Peyer's patch (tissue), 4 donors: ENCODE measurements at regions not wholly inside any gene's neighbourhood (a gene's known extent, or its start where the extent isn't known, plus 50 kb on each side); places are given as distances from the start of the nearest gene placed in this dataset.
"Not testable (repeated sequence)": the region's sequence is repeated elsewhere in the genome, so short reads cannot be mapped to it uniquely, and the experiment has no call there.

Experiments
- CTCF ChIP-seq, 6 experiments: fragments of 450-650 bp in 4 of 6; fragments of 200-600 bp in 2 of 6; sonication (generic) in 1 of 6; IDR thresholded peaks; one replicate each; pipeline ENCODE4 v1.5.1; 2017 to 2019; ENCODE audit warnings: antibody characterized with exemption in 6 of 6, mild to moderate bottlenecking in 3 of 6, moderate library complexity in 1 of 6
- POLR2A ChIP-seq, 2 donors: fragments of 450-650 bp; IDR thresholded peaks; one replicate each; pipeline ENCODE4 v1.5.1; 2017; ENCODE audit warnings: antibody characterized with exemption in 2 of 2, mild to moderate bottlenecking in 2 of 2, moderate library complexity in 2 of 2

GRCh38 chr14:106410229-106410628 lies 883.8 kb downstream of the TMEM121 start:
- peak in 3 of 6 experiments; percentile 12 to 27 (median 16) for TF ChIP-seq CTCF (IDR thresholded peaks at IDR 0.05)
- not testable (repeated sequence) for TF ChIP-seq POLR2A (IDR thresholded peaks at IDR 0.05)
